DOHH2 (cell line): ENCODE measurements at regions not wholly inside any gene's neighbourhood (a gene's known extent, or its start where the extent isn't known, plus 50 kb on each side); places are given as distances from the start of the nearest gene placed in this dataset.

ENCODE experiments used
- H3F3A ChIP-seq: fragments of 200-600 bp; sonication (generic), shearing (Covaris generic); 2 replicates; pipeline ENCODE4 v1.6.0; 2016; ENCODE audit warnings: antibody characterized with exemption, mild to moderate bottlenecking; ENCODE audit not compliant: control insufficient read depth, insufficient read depth
- H3K27ac ChIP-seq: fragments of 200-600 bp; sonication (generic); 2 replicates; pipeline ENCODE4 v1.5.1; 2014; ENCODE audit warnings: low read depth, mild to moderate bottlenecking, low read length, moderate library complexity
- H3K27me3 ChIP-seq: fragments of 200-600 bp; sonication (generic); 2 replicates; pipeline ENCODE4 v1.6.1; 2014; ENCODE audit warnings: mild to moderate bottlenecking, low read length, mixed read lengths; ENCODE audit not compliant: control insufficient read depth
- H3K36me3 ChIP-seq: fragments of 200-600 bp; sonication (generic); 2 replicates; pipeline ENCODE4 v1.6.1; 2014; ENCODE audit warnings: mild to moderate bottlenecking, low read length, moderate library complexity, mixed read lengths; ENCODE audit not compliant: control insufficient read depth
- H3K4me1 ChIP-seq: fragments of 200-600 bp; sonication (generic); 2 replicates; pipeline ENCODE4 v1.6.1; 2014; ENCODE audit warnings: mild to moderate bottlenecking, low read length, mixed read lengths; ENCODE audit not compliant: control insufficient read depth
- H3K4me2 ChIP-seq: fragments of 200-600 bp; sonication (generic); 2 replicates; pipeline ENCODE4 v1.6.0; 2014; ENCODE audit warnings: mild to moderate bottlenecking, low read length, moderate library complexity
- H3K4me3 ChIP-seq: fragments of 200-600 bp; sonication (generic); 2 replicates; pipeline ENCODE4 v1.5.1; 2014; ENCODE audit warnings: mild to moderate bottlenecking, low read length, mixed read lengths
- H3K79me2 ChIP-seq: fragments of 200-600 bp; sonication (generic); 2 replicates; pipeline ENCODE4 v1.6.1; 2014; ENCODE audit warnings: mild to moderate bottlenecking, low read length, mixed read lengths; ENCODE audit not compliant: control insufficient read depth
- H3K9me2 ChIP-seq: fragments of 200-600 bp; sonication (generic); replicated peaks from 2 replicates; pipeline ENCODE4 v1.6.1; 2014; ENCODE audit warnings: mild to moderate bottlenecking, low read length, mixed read lengths; ENCODE audit not compliant: control insufficient read depth
- H3K9me3 ChIP-seq: fragments of 200-600 bp; sonication (generic); 2 replicates; pipeline ENCODE4 v1.6.1; 2014; ENCODE audit warnings: antibody characterized with exemption, low read length, mixed read lengths; ENCODE audit not compliant: control insufficient read depth, insufficient read depth
- H4K20me1 ChIP-seq: fragments of 200-600 bp; sonication (generic); 2 replicates; pipeline ENCODE4 v1.6.0; 2014; ENCODE audit warnings: low read depth, mild to moderate bottlenecking, antibody characterized with exemption, low read length, moderate library complexity; ENCODE audit not compliant: control insufficient read depth, insufficient read depth
- EZH2phosphoT487 ChIP-seq: fragments of 200-600 bp; sonication (generic); IDR thresholded peaks from 2 replicates; pipeline ENCODE4 v1.6.1; 2017; ENCODE audit warnings: borderline replicate concordance, mild to moderate bottlenecking, antibody characterized with exemption, low read length, moderate library complexity, mixed read lengths
- TF ChIP-seq, protein P1 (sequence below): fragments of 200-600 bp; sonication (generic); IDR thresholded peaks from one replicate; pipeline ENCODE4 v1.5.1; 2014; ENCODE audit warnings: antibody characterized with exemption, mild to moderate bottlenecking, low read depth, low read length; ENCODE audit not compliant: poor library complexity, severe bottlenecking

DNA sequence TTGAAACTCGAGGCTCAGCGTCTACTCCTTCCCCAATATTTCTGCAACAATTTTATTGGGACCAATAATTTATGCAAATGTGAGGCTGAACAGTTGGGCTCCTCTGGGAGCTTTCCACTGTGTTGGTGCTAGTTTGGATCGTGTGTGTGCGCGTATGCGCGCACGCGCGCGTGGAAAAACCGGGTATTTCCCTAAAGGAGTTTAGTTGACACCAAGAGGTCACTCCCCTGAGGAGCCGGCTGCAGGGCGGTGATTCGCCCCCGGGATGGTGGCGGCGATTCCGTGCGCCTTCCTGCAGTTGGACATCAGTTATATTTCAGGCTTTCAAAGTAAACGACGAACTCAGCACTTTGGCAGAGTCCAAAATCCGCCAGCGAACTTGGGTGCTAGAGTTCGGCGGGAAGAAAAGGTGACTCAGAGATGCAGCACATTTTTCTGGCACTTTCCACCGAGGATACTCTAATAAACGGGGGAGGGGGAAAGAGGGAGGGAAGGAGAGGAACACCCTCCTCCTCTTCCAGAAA, 186.5 kb upstream of the FANCL start:
- no peaks in the 10 kb centered on the region for H3K9me3 ChIP-seq
- H4K20me1 ChIP-seq, result no peaks in the 10 kb centered on the region
- no peaks in the 10 kb centered on the region for H3K79me2 ChIP-seq
- H3K27ac ChIP-seq, result no peak overlapping the region
- H3K4me2 ChIP-seq, result peak overlapping the region; percentile 24; the same call in 1 of the 2 replicates
- H3F3A ChIP-seq, result no peaks in the 10 kb centered on the region
- H3K4me3 ChIP-seq, result 0 out of 2 replicates have a peak overlapping the region, but pooled peaks have one; percentile 20
- TF ChIP-seq, protein P1, sequence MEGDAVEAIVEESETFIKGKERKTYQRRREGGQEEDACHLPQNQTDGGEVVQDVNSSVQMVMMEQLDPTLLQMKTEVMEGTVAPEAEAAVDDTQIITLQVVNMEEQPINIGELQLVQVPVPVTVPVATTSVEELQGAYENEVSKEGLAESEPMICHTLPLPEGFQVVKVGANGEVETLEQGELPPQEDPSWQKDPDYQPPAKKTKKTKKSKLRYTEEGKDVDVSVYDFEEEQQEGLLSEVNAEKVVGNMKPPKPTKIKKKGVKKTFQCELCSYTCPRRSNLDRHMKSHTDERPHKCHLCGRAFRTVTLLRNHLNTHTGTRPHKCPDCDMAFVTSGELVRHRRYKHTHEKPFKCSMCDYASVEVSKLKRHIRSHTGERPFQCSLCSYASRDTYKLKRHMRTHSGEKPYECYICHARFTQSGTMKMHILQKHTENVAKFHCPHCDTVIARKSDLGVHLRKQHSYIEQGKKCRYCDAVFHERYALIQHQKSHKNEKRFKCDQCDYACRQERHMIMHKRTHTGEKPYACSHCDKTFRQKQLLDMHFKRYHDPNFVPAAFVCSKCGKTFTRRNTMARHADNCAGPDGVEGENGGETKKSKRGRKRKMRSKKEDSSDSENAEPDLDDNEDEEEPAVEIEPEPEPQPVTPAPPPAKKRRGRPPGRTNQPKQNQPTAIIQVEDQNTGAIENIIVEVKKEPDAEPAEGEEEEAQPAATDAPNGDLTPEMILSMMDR, result no peak
- TF ChIP-seq EZH2phosphoT487, result no peak
- H3K9me2 ChIP-seq, result no peaks in the 10 kb centered on the region
- peaks cover 25% of the 10 kb centered on the region for H3K27me3 ChIP-seq
- no peaks in the 10 kb centered on the region for H3K36me3 ChIP-seq
- H3K4me1 ChIP-seq, result no peaks in the 10 kb centered on the region

DNA sequence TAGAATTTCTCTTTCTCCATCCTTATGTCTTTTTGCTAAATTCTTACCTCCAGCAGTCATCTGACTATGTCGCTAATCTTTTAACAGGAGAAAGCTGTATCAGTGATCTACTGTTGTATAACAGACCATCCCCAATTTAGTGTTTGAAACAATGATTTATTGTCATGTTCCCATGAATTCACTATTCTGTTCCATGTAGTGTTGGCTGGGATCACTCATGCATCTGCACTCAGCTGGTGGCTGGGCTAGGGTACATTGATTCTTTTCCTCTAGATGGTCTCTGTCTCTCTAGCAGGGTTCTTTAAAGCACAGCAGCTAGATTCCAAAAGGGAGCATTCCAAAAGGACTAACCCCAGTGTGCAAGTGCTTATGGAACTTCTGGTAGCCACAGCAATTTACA, 184.2 kb upstream of the FANCL start:
- Histone ChIP-seq H4K20me1 (no peaks in the 10 kb centered on the region), H3K4me2 (no peak overlapping the region), H3K9me2 (no peaks in the 10 kb centered on the region), H3K9me3 (no peaks in the 10 kb centered on the region), H3K27me3 (peaks cover 28% of the 10 kb centered on the region), H3K4me1 (no peaks in the 10 kb centered on the region), H3K4me3 (no peak overlapping the region), H3F3A (no peaks in the 10 kb centered on the region), H3K79me2 (no peaks in the 10 kb centered on the region), H3K36me3 (no peaks in the 10 kb centered on the region), H3K27ac (no peak overlapping the region)
- no peak for TF ChIP-seq EZH2phosphoT487
- TF ChIP-seq, protein P1, result no peak

DNA sequence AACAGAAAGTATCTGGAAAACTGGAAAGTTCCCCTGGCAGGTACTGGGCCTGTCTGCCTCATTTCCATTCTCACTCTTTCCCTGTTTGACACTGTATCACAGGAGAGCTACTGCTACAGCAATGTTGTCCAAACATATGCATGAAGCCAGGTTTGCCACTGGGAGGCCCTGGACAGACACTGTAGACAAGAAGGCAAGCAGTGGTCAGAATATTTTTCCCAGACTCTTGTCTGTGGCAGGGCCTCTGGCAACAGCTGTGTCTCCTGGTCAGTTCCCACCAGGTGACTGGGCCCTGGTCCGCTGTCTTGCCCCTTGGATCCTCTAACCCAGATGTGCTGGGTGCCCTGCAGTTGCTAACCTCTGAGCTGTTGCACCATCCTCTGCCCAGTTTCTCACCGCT, 178.9 kb upstream of the FANCL start:
- H3K4me1 ChIP-seq, result no peaks in the 10 kb centered on the region
- H3K27me3 ChIP-seq, result 0 out of 2 replicates have a peak, but pooled peaks cover 3% of the 10 kb centered on the region
- H3K4me3 ChIP-seq, result no peak overlapping the region
- H3K9me3 ChIP-seq, result no peaks in the 10 kb centered on the region
- TF ChIP-seq, protein P1, result no peak
- no peak for TF ChIP-seq EZH2phosphoT487
- no peak overlapping the region for H3K4me2 ChIP-seq
- no peak overlapping the region for H3K27ac ChIP-seq
- no peaks in the 10 kb centered on the region for H4K20me1 ChIP-seq
- H3F3A ChIP-seq, result no peaks in the 10 kb centered on the region
- H3K9me2 ChIP-seq, result no peaks in the 10 kb centered on the region
- no peaks in the 10 kb centered on the region for H3K36me3 ChIP-seq
- no peaks in the 10 kb centered on the region for H3K79me2 ChIP-seq
